NOMO-1 treated with dmso at 0.1 percent for 144 hours (cell line): ENCODE measurements at regions not wholly inside any gene's neighbourhood (a gene's known extent, or its start where the extent isn't known, plus 50 kb on each side); places are given as distances from the start of the nearest gene placed in this dataset.
"Not testable (repeated sequence)": the region's sequence is repeated elsewhere in the genome, so short reads cannot be mapped to it uniquely, and the experiment has no call there.

Experiments
- DNase-seq: peaks from one replicate; lab custom pipeline; 2025; ENCODE audit not compliant: unreplicated experiment; lab: John Stamatoyannopoulos, UW

DNA sequence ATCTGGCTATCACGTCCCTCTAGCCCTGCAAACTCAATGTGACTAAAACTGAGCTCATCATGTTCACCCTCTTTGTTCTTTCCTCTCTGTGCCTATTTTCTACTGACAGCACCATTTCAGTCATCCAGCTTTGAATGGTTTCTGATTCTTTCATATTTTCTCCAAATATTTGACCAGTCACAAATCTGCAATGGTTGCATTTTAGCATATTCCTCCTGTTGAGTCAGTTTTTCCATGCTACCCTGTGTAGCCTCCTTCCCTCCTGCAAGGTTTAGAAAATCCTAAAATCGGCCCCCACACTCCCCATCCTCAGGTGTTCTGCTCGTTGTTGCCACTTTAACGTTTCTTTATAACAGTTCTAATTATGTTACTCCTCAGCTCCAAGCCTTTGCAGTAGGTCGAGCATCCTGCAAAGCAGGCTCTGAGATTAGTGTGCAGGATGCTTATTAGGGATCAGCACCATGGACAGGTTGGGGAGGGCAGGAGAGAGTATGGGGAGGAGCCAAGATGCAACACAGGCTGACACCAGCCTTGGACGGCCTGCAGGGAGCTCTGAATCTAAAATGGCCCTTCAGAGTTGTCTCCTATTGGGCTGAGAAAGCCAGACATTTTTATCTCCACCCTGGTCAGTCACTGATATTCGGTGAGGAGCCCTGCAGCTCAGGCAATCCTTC is 531.0 kb upstream of the COBL start:
- DNase-seq = no peak

DNA sequence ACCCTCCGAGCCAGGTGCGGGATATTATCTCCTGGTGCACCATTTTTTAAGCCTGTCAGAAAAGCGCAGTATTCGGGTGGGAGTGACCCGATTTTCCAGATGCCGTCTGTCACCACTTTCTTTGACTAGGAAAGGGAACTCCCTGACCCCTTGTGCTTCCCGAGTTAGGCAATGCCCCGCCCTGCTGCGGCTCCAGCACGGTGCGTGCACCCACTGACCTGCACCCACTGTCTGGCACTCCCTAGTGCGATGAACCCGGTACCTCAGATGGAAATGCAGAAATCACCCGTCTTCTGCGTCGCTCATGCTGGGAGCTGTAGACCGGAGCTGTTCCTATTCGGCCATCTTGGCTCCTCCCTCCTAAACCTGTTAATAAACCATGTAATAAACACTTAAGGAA is 522.5 kb upstream of the COBL start:
- DNase-seq = not testable (repeated sequence)

DNA sequence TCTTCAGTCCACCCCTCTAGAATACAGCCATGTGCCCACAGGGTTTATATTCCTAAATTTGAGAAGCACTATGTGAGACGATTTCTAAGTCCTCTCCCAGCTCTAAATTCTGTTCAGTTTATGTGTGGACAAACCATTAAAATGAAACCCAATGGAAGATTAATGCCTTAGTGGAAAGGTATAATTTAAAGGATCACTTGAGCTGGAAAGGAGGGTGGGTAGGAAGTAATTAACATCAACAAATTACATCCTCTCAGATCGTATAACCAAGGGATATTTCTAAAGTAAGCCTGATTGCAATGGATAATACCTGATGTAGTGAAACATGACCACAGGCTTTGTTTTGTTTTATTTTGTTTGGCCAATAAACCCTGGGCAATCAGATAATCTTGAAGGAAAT is 511.0 kb upstream of the COBL start:
- DNase-seq = no peak

DNA sequence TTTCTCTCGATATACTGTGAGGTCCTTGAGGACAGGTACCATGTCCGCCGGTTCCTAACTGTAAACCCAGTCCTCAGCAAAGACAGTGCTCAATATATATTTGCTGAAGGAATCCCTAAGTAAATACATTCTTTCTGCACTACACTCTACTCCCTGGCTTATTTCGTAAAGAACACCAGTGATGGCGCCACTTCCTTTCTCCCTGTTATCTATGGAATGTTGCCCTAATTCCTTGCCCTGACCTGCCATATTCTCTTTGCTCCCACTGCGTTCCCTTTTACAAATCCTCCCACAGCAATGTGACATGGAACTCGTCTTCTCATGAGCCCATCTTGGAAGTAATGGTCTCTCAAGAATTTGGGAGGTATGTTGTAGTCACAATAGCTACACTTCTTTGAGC is 507.4 kb upstream of the COBL start:
- DNase-seq = no peak

DNA sequence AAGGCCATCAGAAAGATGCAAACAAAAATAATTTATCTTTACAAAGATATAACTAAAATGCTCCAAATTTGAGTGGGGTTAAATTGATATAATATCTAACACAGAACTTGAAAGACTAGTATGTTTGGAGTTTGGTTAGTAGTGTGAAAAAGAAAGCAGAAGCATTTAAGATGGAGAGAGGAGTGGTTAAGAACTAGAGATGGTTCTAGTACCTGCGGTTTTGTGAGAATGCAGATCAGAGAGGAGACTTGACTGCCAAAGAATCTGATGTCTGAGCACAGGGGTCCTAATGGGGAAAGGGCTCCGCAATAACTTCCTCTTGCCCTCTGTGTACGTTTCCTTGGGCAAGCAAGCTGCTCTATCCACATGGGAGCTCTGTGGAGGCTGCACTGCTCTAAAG is 506.8 kb upstream of the COBL start:
- no peak for DNase-seq

DNA sequence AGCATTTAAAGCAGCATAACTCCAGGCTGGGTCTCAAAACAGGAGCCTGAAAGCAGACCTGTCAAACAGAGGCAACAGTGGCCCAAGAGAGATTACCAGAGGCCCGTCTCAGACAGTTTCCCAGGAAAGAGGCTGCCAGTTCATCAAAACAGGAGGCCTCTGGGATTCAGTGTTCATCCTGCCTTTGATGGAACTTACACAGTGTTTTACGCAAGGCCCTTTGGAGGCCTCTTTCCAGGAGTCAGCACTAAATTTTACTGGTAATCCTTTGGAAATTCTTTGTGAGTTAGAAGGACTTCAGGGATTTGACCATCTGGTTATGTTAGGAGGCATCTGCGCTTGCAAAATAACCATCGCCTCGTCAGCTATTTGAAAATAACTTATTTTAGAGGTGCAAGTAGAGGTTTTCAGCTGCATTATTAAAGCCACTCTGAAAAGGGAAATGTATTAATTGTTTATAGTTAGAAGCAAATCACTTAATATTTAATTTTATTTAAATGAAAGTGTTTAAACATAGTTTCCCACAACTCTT is 501.2 kb upstream of the COBL start:
- no peak for DNase-seq

DNA sequence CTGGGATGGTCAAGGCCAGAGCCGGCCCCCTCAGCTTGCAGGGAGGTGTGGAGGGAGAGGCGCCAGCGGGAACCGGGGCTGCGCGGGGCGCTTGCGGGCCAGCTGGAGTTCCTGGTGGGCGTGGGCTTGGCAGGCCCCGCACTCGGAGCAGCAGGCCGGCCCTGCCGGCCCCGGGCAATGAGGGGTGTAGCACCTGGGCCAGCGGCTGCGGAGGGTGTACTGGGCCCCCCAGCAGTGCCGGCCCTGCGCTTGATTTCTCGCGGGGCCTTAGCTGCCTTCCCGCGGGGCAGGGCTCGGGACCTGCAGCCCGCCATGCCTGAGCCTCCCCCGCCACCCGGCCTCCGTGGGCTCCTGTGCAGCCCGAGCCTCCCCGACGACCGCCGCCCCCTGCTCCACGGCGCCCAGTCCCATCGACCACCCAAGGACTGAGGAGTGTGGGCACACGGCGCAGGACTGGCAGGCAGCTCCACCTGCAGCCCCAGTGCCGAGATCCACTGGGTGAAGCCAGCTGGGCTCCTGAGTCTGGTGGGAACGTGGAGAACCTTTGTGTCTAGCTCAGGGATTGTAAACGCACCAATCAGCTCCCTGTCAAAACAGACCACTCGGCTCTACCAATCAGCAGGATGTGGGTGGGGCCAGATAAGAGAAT is 489.3 kb upstream of the COBL start:
- DNase-seq = not testable (repeated sequence)

DNA sequence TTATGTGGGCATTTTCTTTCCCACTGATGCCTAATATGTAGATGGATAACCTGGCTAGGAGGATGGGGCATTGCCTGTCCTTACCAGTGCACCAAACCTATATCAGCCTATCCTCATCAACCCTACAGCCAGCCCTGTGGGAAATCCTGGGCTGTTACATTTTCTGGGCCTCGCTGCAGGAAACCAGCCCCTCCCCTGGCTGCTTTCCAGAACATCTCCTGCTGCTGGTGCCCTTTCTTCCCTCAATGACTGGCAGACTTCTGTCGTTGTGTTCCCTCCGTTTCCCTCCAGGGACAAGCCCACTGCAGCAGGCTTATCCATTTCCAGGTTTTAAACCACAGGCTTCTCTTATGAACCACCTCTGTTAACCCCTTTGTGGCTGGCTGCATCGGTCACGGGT is 486.1 kb upstream of the COBL start:
- DNase-seq = no peak

DNA sequence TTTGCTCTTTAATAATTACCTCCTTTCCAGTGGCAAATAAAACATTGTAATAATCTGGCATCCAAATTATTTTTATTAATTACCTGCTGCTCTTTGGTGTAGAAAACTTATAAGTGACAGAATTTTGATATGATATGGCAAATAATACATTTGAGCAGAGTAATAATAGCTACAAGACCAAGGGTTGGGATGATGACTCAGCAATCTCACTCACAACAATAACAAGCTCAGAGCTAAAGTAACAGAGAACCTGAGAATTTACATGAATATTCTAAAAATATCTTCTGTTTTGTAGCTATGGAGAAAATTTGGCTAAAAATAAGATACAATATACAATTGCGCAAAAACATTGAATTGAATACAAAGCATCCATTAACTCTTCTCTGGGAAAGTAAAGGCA is 480.8 kb upstream of the COBL start:
- DNase-seq = no peak

DNA sequence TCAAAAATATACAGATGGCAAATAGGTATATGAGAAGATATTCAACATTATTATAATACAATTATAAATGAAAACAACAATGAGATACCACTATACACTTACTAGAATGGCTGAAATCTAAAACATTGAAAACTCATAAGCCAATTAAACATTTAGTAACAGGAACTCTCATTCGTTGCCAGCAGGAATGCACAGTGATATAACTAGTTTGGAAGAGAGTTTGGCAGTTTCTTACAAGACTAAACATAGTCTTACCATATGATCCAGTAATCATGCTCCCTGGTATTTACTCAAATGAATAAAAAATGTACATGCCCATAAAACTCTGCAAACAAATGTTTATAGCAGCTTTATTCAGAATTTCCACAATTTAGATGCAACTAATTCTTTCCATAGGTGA is 476.2 kb upstream of the COBL start:
- no peak for DNase-seq

DNA sequence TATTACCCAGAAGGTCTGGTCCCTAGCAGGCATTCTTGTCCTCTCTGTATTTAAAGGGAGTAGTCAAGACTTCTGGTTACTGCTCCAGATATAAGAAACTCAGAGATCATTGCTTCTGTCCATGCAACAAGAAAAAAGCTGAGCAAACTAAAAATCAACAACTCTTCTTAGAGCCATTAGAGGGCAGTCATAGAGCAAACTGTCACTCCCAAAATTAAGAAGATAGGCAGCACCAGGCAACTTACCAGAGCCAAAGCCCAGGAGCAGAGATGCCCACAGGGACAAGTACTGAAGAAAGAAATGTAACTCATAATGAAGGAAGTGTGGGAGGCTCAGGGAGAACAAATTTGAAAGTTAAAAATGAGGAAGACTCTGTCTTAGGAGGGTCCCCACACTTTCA is 472.9 kb upstream of the COBL start:
- DNase-seq = no peak

DNA sequence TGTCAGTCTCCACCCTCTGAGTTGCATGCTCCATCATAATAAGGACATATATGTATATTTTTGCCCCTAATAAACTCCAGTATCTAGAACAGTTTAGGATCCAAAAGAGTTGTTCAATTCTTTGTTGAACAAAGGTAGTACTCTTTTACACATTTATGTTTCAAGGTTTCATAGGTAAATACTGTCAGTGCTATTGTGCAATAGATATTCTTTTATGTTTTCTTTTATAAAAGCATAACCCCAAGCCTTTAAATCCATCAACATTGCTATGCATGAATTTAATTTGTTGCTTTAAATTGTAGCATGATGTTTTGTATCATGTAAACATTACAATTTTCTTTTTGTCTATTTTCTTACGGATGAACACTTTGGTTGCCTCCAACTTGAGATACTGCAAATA is 469.7 kb upstream of the COBL start:
- DNase-seq = no peak

DNA sequence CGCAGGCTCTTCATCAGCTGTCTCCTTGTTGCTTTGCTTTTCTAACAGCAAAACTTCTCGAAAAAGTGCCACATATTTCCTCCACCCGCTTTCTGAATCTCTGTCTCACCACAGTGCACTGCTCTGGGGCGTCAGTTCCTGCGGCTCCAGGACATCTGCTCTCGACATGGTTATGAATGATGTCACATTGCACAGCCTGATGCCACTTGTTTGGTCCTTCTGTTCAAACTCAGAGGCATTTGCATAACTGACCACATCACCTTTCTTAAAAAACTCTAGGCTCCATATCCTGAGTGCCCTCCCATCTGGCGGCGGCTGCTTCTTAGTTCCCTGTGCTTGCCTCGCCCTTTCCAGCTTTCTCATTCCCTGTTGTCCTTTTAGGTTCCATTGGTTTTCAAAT is 469.3 kb upstream of the COBL start:
- no peak for DNase-seq

DNA sequence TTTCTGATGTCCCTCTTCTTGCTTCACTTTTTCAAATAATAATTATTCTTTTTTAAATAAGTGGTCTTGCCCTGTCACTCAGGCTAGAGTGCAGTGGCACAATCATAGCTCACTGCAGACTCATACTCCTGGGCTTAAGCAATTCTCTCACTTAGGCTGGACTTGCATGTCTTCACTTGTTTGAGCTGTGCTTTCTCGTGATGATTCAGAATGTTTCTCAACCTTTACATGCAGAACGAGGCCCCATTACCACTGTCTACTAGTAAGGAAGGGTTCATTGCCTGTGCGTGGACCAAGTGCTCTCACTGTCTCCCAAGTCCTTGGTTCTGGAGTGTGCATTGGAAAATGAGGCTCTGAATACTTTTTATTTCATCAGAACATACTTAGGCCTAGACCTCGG is 468.6 kb upstream of the COBL start:
- DNase-seq = no peak

DNA sequence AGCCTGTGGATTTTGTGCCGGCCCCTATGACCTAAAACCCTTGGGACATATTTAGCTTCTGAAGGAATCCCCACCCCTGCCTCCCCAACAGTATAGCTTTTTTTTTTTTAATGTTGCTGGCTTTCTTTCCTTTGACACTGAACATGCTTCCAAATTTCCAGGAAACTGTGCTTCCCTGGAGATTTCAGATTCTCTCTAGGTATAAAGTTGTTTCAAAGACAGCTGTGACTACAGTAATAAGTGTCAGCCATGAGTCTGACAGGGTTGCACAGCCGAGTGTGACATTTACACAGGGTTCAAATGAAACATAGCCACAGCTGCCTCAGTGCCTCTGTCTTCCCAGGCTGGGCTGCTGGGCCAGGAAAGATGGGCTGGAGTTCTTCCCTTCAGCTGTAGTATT is 466.6 kb upstream of the COBL start:
- no peak for DNase-seq

DNA sequence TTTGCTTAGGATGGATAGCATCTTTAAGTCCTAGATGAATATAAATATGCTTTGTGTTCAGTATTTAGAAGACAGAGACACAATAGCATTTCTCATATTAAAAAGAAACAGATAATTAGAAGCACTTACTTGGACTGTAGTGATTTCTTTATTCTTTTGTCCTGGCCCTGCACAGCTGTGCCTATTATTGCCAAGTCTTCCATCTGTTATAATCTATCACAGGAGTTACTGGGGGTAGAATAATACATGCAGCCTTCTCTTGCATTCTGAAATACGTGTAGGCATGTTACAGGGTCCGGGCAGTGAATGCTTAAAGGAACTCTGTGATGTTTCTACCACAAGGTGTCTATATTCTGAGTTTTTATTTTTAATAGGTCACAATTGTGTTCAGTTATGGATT is 461.5 kb upstream of the COBL start:
- DNase-seq = no peak

DNA sequence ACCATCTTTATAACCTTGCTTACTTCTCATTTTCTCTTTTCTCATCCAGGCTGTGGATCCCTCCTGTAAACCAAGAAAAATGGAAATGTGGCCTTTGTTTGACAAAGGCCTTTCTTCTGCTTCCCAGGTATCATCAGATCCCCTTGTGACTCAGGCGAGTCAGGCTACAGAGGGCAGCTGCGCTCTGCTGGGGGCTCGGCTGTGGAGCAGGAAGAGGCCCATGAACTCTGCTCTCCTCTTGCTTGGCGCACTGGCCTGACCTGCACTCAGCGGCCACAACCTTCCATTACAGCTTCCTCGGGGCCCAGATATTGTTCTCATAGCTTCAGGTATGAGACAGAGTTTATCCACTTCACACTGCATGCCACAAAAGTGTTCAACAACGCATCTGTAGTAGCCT is 457.6 kb upstream of the COBL start:
- no peak for DNase-seq

DNA sequence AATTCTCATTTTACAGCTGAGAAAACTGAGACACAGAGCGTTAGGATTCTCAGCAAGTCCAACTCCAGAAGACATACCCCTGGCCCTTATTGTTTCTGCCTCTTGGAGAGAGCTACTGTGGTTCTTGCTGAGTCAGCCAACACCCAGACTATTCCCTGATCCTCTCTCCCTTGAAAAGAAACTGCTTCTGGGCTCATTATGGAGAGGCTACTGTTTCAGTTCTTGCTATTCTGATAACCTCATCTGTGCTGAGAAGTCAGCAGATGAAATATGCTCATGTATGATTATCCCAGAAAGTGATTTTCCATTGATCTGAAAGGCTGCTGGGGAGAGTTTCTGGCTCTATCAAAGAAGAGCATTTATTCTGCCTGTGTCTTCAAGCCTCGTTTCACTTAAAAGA is 455.6 kb upstream of the COBL start:
- DNase-seq = no peak

DNA sequence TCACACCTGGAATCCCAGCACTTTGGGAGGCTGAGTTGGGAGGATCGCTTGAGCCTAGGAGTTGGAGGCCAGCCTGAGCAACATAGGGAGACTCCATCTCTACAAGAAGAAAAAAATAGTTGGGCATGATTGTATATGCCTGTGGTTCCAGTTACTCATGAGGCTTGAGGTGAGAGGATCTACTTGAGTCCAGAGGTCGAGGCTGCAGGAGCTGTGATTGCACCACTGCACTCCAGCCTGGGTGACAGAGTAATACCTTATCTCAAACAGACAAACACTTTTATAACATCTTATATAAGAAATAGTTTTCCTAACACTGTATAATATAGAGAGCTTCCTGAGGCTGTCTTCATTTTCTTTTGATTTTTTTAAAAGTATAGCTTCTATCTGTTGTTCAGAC is 448.4 kb upstream of the COBL start:
- DNase-seq = no peak

DNA sequence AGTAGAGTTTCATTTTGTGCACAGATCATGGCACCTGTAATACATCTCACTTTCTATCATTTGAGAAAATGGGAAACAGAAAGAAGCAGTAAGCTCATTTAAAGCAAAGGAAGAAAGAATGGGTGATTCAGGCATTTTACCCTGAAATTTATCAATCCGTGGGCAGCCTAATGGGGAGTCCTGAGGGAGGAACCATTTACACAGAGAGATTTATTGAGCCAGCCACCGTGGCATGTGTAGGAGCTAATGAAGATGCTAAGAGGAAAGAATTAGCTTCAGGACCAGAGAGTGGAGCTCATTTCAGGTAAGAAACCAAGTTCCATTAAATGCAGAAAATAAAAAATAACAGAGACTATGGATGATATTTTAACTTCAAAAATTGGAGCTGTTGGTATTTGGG is 443.4 kb upstream of the COBL start:
- DNase-seq = no peak

DNA sequence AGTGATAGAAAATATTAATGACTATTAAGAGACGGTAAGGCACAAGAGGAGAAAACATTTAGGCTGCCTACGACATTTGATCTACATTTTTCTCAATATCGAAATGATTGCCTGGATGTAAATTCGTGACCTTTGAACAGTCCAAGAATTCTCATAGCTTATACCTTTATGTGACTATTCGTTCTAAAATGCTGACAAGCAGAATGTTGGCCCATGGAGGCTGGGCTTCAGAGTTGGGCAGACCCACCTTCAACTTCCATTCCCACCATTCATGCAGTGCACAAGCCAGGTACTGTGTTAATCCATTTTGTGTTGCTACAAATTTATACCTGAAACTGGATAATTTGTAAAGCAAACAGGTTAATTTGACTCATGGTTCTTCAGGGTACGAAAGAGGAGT is 441.4 kb upstream of the COBL start:
- no peak for DNase-seq

DNA sequence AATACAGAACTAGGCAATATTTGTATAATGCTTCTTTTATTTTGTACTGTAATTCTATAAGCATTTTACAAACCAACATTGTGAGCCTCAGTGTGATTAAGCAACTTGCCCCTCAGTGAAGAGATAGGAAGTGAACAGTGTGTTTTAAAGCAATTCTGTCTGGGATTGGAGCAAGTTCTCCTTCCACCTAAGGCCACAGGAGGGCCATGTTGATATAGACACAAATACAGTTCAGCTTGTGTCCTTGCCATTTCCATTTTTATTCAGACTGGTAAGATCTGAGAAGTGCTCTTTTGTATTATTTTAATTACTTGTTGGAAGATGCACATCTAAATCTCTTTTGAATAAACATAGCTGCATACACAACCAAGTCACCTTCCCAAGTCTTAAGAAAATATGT is 416.3 kb upstream of the COBL start:
- DNase-seq = no peak

DNA sequence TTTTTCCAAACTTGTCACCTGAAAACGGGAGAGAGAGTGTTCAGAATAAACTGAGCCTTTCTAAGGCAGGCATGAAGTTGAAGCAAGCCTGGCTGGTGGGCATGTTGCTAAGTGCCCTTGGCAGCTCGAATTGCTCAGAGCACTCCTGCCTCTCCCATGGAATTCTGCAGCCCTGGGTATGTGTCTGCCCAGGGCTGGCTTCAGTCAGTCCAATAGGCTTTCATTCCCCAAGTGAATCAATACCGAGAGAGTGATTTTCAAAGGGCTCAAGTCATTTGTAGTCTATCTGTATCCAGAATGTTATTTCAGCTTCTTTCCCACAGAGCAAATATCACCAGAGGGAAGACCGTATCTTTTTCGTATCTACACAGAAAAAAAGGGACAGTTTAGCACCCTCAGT is 415.5 kb upstream of the COBL start:
- no peak for DNase-seq
